Retinal pigment epithelial cell (primary cell): ENCODE measurements at regions not wholly inside any gene's neighbourhood (a gene's known extent, or its start where the extent isn't known, plus 50 kb on each side); places are given as distances from the start of the nearest gene placed in this dataset.

Source experiments
- DNase-seq: peaks from one replicate; pipeline ENCODE4 v3.0.0-alpha.2; 2010; ENCODE audit warnings: low read depth
- H3K4me3 ChIP-seq: 2 replicates; pipeline ENCODE4 v1.5.1; 2011; ENCODE audit warnings: mild to moderate bottlenecking, low read length, control low read depth, moderate library complexity
- CTCF ChIP-seq: conservative IDR thresholded peaks from 2 replicates; pipeline ENCODE4 v1.5.1; 2011; ENCODE audit warnings: low read depth, low read length, control low read depth, inconsistent platforms

- DNase-seq: no peak
- H3K4me3 ChIP-seq: no peak overlapping the region
- TF ChIP-seq CTCF: no peak
These were observed 276.9 kb upstream of the PCDH7 start for GRCh38 chr4:30443289-30443688.

GRCh38 chr4:30450474-30450873 lies 269.7 kb upstream of the PCDH7 start:
- H3K4me3 ChIP-seq: no peak overlapping the region
- no peak for TF ChIP-seq CTCF
- no peak for DNase-seq

GRCh38 chr4:30454504-30454903 lies 265.7 kb upstream of the PCDH7 start:
- no peak overlapping the region for H3K4me3 ChIP-seq
- DNase-seq: no peak
- no peak for TF ChIP-seq CTCF

GRCh38 chr4:30456716-30457115 lies 263.5 kb upstream of the PCDH7 start:
- no peak overlapping the region for H3K4me3 ChIP-seq
- no peak for DNase-seq
- no peak for TF ChIP-seq CTCF

- DNase-seq: no peak
- TF ChIP-seq CTCF: no peak
These were observed 259.4 kb upstream of the PCDH7 start for GRCh38 chr4:30460818-30461217.

GRCh38 chr4:30461218-30461617 lies 259.0 kb upstream of the PCDH7 start:
- no peak for TF ChIP-seq CTCF
- DNase-seq: no peak
- no peak overlapping the region for H3K4me3 ChIP-seq

More at GRCh38 chr4:30460818-30461217, 259.4 kb upstream of the PCDH7 start:
- H3K4me3 ChIP-seq: no peak overlapping the region

GRCh38 chr4:30462445-30463090 lies 257.6 kb upstream of the PCDH7 start:
- DNase-seq: no peak
- no peak overlapping the region for H3K4me3 ChIP-seq
- no peak for TF ChIP-seq CTCF
